HL-60 (cell line): ENCODE measurements at regions not wholly inside any gene's neighbourhood (a gene's known extent, or its start where the extent isn't known, plus 50 kb on each side); places are given as distances from the start of the nearest gene placed in this dataset.

ENCODE experiments used
- DNase-seq, 2 experiments: peaks; one replicate each; pipeline ENCODE4 v3.0.0-alpha.2; 2010 to 2020; ENCODE audit warnings: low read depth in 1 of 2, low spot score in 1 of 2
- H3K27ac ChIP-seq: fragments of 250-450 bp; sonication (Bioruptor Pico); replicated peaks from 2 replicates; pipeline ENCODE4 v1.5.1; 2020; ENCODE audit warnings: mild to moderate bottlenecking, moderate library complexity
- H3K27me3 ChIP-seq: fragments of 250-450 bp; sonication (Bioruptor Pico); 2 replicates; pipeline ENCODE4 v1.5.1; 2021; ENCODE audit warnings: mild to moderate bottlenecking, moderate library complexity; ENCODE audit not compliant: insufficient read depth, poor library complexity, severe bottlenecking
- H3K4me3 ChIP-seq: replicated peaks from 2 replicates; pipeline ENCODE4 v1.5.1; 2011; ENCODE audit warnings: mild to moderate bottlenecking, control low read depth, low read length; ENCODE audit not compliant: insufficient read depth
- GABPA ChIP-seq: IDR thresholded peaks from 2 replicates; pipeline ENCODE4 v1.6.1; 2012; ENCODE audit warnings: low read depth
- POLR2AphosphoS5 ChIP-seq: IDR thresholded peaks from 2 replicates; pipeline ENCODE4 v1.6.1; 2012; ENCODE audit warnings: low read depth
- SPI1 ChIP-seq: IDR thresholded peaks from 2 replicates; pipeline ENCODE4 v1.6.1; 2012; ENCODE audit warnings: low read depth, mild to moderate bottlenecking, borderline replicate concordance
- TF ChIP-seq, protein P1 (sequence below): IDR thresholded peaks from one replicate; pipeline ENCODE4 v1.5.1; 2011; ENCODE audit warnings: low read length, control low read depth, inconsistent platforms; ENCODE audit not compliant: insufficient read depth
- TF ChIP-seq, protein P2 (sequence below): IDR thresholded peaks from 2 replicates; pipeline ENCODE4 v1.6.1; 2012; ENCODE audit warnings: low read depth; ENCODE audit not compliant: insufficient replicate concordance

DNA sequence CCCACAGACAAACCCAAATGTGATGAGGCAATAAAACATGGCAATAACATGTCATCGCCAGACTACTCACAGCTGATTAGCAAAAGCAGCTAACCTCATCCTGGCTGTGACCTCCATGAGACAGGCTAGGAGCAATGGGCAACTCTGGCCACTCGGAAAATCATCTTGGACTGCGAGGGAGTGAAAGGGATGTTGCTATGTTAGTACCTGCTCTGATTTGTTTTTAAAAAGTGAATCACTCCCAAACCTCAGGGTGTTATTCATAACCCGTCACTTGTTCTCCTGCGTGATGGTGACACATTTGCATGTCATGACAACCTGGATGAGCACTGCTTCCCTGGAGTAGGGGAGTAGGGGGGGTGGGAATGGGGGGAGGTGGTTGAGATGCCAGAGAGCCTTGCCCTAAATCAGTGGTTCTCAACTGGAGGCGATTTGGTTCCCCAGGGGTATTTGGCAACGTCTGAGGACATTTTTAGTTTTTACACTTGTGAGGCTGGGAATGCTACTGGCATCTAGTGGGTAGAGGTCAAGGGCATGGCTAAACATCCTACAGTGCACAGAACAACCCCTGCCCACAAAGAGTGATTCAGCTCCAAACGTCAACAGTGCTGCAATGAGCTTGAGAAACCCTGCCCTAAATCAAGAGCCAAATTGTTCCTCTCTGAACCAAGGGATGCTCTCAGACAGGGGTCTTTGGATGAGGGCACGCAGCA lies 241.7 kb downstream of the SOX9 start:
- no peak overlapping the region for H3K27ac ChIP-seq
- DNase-seq, result no peak
- no peaks in the 10 kb centered on the region for H3K27me3 ChIP-seq
- TF ChIP-seq, protein P1, sequence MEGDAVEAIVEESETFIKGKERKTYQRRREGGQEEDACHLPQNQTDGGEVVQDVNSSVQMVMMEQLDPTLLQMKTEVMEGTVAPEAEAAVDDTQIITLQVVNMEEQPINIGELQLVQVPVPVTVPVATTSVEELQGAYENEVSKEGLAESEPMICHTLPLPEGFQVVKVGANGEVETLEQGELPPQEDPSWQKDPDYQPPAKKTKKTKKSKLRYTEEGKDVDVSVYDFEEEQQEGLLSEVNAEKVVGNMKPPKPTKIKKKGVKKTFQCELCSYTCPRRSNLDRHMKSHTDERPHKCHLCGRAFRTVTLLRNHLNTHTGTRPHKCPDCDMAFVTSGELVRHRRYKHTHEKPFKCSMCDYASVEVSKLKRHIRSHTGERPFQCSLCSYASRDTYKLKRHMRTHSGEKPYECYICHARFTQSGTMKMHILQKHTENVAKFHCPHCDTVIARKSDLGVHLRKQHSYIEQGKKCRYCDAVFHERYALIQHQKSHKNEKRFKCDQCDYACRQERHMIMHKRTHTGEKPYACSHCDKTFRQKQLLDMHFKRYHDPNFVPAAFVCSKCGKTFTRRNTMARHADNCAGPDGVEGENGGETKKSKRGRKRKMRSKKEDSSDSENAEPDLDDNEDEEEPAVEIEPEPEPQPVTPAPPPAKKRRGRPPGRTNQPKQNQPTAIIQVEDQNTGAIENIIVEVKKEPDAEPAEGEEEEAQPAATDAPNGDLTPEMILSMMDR, result no peak
- no peak for TF ChIP-seq GABPA
- TF ChIP-seq SPI1, result no peak
- TF ChIP-seq, protein P2, sequence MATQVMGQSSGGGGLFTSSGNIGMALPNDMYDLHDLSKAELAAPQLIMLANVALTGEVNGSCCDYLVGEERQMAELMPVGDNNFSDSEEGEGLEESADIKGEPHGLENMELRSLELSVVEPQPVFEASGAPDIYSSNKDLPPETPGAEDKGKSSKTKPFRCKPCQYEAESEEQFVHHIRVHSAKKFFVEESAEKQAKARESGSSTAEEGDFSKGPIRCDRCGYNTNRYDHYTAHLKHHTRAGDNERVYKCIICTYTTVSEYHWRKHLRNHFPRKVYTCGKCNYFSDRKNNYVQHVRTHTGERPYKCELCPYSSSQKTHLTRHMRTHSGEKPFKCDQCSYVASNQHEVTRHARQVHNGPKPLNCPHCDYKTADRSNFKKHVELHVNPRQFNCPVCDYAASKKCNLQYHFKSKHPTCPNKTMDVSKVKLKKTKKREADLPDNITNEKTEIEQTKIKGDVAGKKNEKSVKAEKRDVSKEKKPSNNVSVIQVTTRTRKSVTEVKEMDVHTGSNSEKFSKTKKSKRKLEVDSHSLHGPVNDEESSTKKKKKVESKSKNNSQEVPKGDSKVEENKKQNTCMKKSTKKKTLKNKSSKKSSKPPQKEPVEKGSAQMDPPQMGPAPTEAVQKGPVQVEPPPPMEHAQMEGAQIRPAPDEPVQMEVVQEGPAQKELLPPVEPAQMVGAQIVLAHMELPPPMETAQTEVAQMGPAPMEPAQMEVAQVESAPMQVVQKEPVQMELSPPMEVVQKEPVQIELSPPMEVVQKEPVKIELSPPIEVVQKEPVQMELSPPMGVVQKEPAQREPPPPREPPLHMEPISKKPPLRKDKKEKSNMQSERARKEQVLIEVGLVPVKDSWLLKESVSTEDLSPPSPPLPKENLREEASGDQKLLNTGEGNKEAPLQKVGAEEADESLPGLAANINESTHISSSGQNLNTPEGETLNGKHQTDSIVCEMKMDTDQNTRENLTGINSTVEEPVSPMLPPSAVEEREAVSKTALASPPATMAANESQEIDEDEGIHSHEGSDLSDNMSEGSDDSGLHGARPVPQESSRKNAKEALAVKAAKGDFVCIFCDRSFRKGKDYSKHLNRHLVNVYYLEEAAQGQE, result no peak
- no peak for TF ChIP-seq POLR2AphosphoS5
- H3K4me3 ChIP-seq, result no peak overlapping the region

DNA sequence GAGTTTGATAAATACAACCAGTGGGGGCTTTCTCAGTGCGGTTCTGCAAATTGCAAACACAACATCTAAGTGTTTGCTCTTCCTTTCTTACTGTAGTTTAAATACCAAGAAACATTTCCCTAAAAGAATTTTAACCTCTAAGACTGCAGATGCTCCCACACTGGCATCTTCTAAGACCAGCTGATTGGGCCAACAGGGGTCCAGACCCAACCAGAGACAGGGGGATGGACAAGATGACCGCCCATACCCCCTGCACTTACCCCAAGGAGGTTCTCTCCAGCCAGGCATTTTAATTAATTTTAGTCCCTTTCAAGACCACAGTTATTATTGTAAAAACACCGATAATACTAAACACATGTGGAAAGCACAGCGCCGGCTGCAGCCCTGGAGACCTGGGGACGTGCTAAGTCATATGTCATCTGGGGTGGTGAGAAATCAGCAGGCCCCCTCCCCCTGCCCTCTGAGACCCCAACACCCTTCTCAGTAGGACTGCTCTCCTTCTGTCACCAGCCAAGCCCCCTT lies 242.3 kb downstream of the SOX9 start:
- DNase-seq, result no peak
- no peak overlapping the region for H3K4me3 ChIP-seq
- H3K27ac ChIP-seq, result no peak overlapping the region
- H3K27me3 ChIP-seq, result no peaks in the 10 kb centered on the region
- TF ChIP-seq, protein P1, result no peak
- TF ChIP-seq POLR2AphosphoS5 (no peak), SPI1 (no peak), GABPA (no peak)
- TF ChIP-seq, protein P2, result no peak

DNA sequence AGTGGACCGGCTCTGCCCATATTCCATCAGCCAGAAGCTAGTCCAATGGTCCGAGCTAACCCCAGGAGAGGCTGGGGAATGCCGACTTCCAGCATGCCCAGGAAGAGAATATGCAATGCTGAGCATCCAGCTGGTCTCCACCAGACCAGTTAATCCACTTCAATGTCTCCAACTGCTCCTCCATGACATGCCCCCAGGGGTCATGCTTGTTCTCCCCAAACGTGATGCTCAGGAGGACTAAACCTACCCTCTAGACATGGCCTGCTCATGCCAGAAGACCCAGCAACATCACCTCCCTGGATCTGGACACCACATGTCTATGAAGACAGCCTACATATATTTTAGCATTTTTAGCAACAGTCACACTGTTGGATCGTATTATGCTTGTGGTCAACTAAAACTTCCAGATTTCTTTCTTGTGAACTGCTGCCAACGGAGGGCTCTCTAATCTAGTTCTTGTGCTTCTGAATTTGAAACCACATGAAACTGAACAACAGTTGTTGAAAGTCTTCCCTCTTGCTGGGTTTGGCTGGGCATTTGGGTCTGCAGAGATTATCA lies 245.1 kb downstream of the SOX9 start:
- Histone ChIP-seq H3K27me3 (no peaks in the 10 kb centered on the region), H3K27ac (no peak overlapping the region), H3K4me3 (no peak overlapping the region)
- DNase-seq, result no peak
- no peak for TF ChIP-seq SPI1
- TF ChIP-seq, protein P2, result no peak
- TF ChIP-seq, protein P1, result no peak
